C4-2B (cell line): ENCODE measurements at regions not wholly inside any gene's neighbourhood (a gene's known extent, or its start where the extent isn't known, plus 50 kb on each side); places are given as distances from the start of the nearest gene placed in this dataset.
A peak's percentile ranks its signal among the peaks of the same experiment; 100 is the strongest.
"Not testable (repeated sequence)": the region's sequence is repeated elsewhere in the genome, so short reads cannot be mapped to it uniquely, and the experiment has no call there.

Experiments
- H3K27ac ChIP-seq: fragments of 450-650 bp; 2 replicates; pipeline ENCODE4 v1.5.1; 2017
- CTCF ChIP-seq: fragments of 450-650 bp; conservative IDR thresholded peaks from 2 replicates; pipeline ENCODE4 v1.5.1; 2017; ENCODE audit warnings: mild to moderate bottlenecking
- ZFX ChIP-seq: fragments of 450-650 bp; IDR thresholded peaks from 2 replicates; pipeline ENCODE4 v1.6.1; 2017

GRCh38 chr5:116872486-116872885 lies 297.9 kb upstream of the SEMA6A start:
- H3K27ac ChIP-seq: no peak overlapping the region
- TF ChIP-seq CTCF (no peak), ZFX (no peak)

GRCh38 chr5:116867825-116868224 lies 293.2 kb upstream of the SEMA6A start:
- not testable (repeated sequence) for H3K27ac ChIP-seq

- TF ChIP-seq CTCF (no peak), ZFX (no peak)
- H3K27ac ChIP-seq: no peak overlapping the region
Measured at GRCh38 chr5:116865651-116866050, 291.0 kb upstream of the SEMA6A start.

- H3K27ac ChIP-seq: no peak overlapping the region
- TF ChIP-seq CTCF (no peak), ZFX (no peak)
Measured at GRCh38 chr5:116864838-116865190, 290.2 kb upstream of the SEMA6A start.

GRCh38 chr5:116864157-116864837 lies 289.7 kb upstream of the SEMA6A start:
- no peak overlapping the region for H3K27ac ChIP-seq

GRCh38 chr5:116862632-116863455 lies 288.2 kb upstream of the SEMA6A start:
- TF ChIP-seq CTCF (no peak), ZFX (no peak)
- H3K27ac ChIP-seq: no peak overlapping the region

More at GRCh38 chr5:116864157-116864837, 289.7 kb upstream of the SEMA6A start:
- TF ChIP-seq ZFX (no peak), CTCF (no peak)

GRCh38 chr5:116861666-116862065 lies 287.0 kb upstream of the SEMA6A start:
- no peak for TF ChIP-seq CTCF
- no peak for TF ChIP-seq ZFX
- peak overlapping the region; percentile 47; the same call in 1 of the 2 replicates for H3K27ac ChIP-seq

- no peak for TF ChIP-seq ZFX
- no peak for TF ChIP-seq CTCF
- H3K27ac ChIP-seq: peak overlapping the region; percentile 47; the same call in 1 of the 2 replicates
Measured at GRCh38 chr5:116861097-116861496, 286.5 kb upstream of the SEMA6A start.
